Spleen (tissue), 3 donors: ENCODE measurements at regions not wholly inside any gene's neighbourhood (a gene's known extent, or its start where the extent isn't known, plus 50 kb on each side); places are given as distances from the start of the nearest gene placed in this dataset.

Experiments
- POLR2A ChIP-seq, 3 donors: fragments of 450-650 bp; IDR thresholded peaks; one replicate each; pipeline ENCODE4 v1.5.1; 2017; ENCODE audit warnings: antibody characterized with exemption in 3 of 3, mild to moderate bottlenecking in 1 of 3
- POLR2AphosphoS5 ChIP-seq, 3 donors: sonication (generic); formaldehyde crosslinking; IDR thresholded peaks; one replicate each; pipeline ENCODE4 v1.5.1; 2017; ENCODE audit warnings: antibody characterized with exemption in 3 of 3

GRCh38 chr9:82890401-82890800, 172.5 kb downstream of the RASEF start:
- TF ChIP-seq POLR2AphosphoS5 (IDR thresholded peaks at IDR 0.05) (no peak), POLR2A (IDR thresholded peaks at IDR 0.05) (no peak)
